H1 (cell line): ENCODE measurements at regions not wholly inside any gene's neighbourhood (a gene's known extent, or its start where the extent isn't known, plus 50 kb on each side); places are given as distances from the start of the nearest gene placed in this dataset.

Experiments used
- CTCF ChIA-PET: fragments of 300-600 bp; sonication (Branson Sonifier 250); formaldehyde crosslinking; loops from one replicate; lab custom pipeline; 2021; ENCODE audit not compliant: partially characterized antibody; lab: Charles Lee
- POLR2A ChIA-PET: fragments of 300-600 bp; sonication (Branson Sonifier 250); formaldehyde crosslinking; loops from one replicate; lab custom pipeline; 2021; ENCODE audit warnings: inconsistent platforms; ENCODE audit not compliant: partially characterized antibody; lab: Charles Lee
- DNase-seq, 2 experiments: peaks; one replicate each; pipeline versions ENCODE4 v3.0.0 to v3.0.0-alpha.2; 2010 to 2022; ENCODE audit warnings: low spot score in 2 of 2, low read depth in 1 of 2, mixed read lengths in 1 of 2
- FAIRE-seq: peaks from 2 replicates; lab custom pipeline; 2011; peaks lifted over from hg19 to GRCh38; lab: Jason Lieb, UNC
- H2AFZ ChIP-seq: 2 replicates; pipeline ENCODE4 v1.8.1; 2012; ENCODE audit warnings: low read length, inconsistent platforms
- H2AK5ac ChIP-seq: 2 replicates; pipeline ENCODE4 v1.6.1; 2013; ENCODE audit warnings: low read depth, low read length
- H2BK120ac ChIP-seq: replicated peaks from 2 replicates; pipeline ENCODE3; 2013; ENCODE audit warnings: low read depth, low read length, inconsistent platforms
- H2BK12ac ChIP-seq: 2 replicates; pipeline ENCODE4 v1.6.1; 2013; ENCODE audit warnings: low read depth, low read length
- H2BK15ac ChIP-seq: 2 replicates; pipeline ENCODE4 v1.6.1; 2013; ENCODE audit warnings: low read length
- H2BK20ac ChIP-seq: 2 replicates; pipeline ENCODE4 v1.6.1; 2013; ENCODE audit warnings: low read length
- H2BK5ac ChIP-seq: 2 replicates; pipeline ENCODE4 v1.6.1; 2013; ENCODE audit warnings: low read depth, low read length
- H3K14ac ChIP-seq: 2 replicates; pipeline ENCODE4 v1.6.1; 2013; ENCODE audit warnings: inconsistent platforms; ENCODE audit not compliant: insufficient read length
- H3K18ac ChIP-seq: 2 replicates; pipeline ENCODE4 v1.6.1; 2013; ENCODE audit warnings: low read length; ENCODE audit errors: extremely low read depth
- H3K23ac ChIP-seq: 2 replicates; pipeline ENCODE4 v1.6.1; 2013; ENCODE audit warnings: inconsistent platforms; ENCODE audit not compliant: insufficient read length
- H3K23me2 ChIP-seq: 2 replicates; pipeline ENCODE4 v1.6.1; 2013; ENCODE audit warnings: low read depth, low read length
- H3K27ac ChIP-seq: 2 replicates; pipeline ENCODE4 v1.6.1; 2011; ENCODE audit warnings: low read depth, low read length, inconsistent platforms
- H3K27me3 ChIP-seq, 4 experiments: replicated peaks in 1 of 4; 1 replicate in 1 of 4; 2 replicates in 3 of 4; pipeline versions ENCODE4 v1.6.1 to v1.8.1; 2011 to 2013; ENCODE audit warnings: low read length in 3 of 4, mild to moderate bottlenecking in 3 of 4, inconsistent platforms in 2 of 4, mixed read lengths in 2 of 4, moderate library complexity in 1 of 4; ENCODE audit not compliant: control insufficient read depth in 3 of 4, insufficient read depth in 3 of 4; ENCODE audit errors: extremely low read depth in 1 of 4
- H3K36me3 ChIP-seq, 4 experiments: 2 replicates each; pipeline versions ENCODE4 v1.6.1 to v1.8.1; 2011 to 2013; ENCODE audit warnings: mild to moderate bottlenecking in 4 of 4, low read length in 3 of 4, moderate library complexity in 2 of 4, control low read depth in 1 of 4, inconsistent platforms in 1 of 4; ENCODE audit not compliant: insufficient read depth in 4 of 4, control insufficient read depth in 2 of 4
- H3K4ac ChIP-seq: replicated peaks from 2 replicates; pipeline ENCODE3; 2013; ENCODE audit warnings: low read length, low read depth, mixed read lengths, inconsistent platforms; ENCODE audit not compliant: insufficient read length
- H3K4me1 ChIP-seq, 4 experiments: replicated peaks in 1 of 4; 1 replicate in 1 of 4; 2 replicates in 3 of 4; pipeline versions ENCODE4 v1.6.1 to v1.8.1; 2011 to 2013; ENCODE audit warnings: low read length in 3 of 4, inconsistent platforms in 2 of 4, mixed read lengths in 1 of 4; ENCODE audit not compliant: insufficient read depth in 4 of 4, control insufficient read depth in 3 of 4
- H3K4me2 ChIP-seq, 2 experiments: 2 replicates each; pipeline versions ENCODE4 v1.6.1 to v1.8.1; 2011 to 2013; ENCODE audit warnings: low read depth in 2 of 2, low read length in 2 of 2, control low read depth in 1 of 2, inconsistent platforms in 1 of 2, mild to moderate bottlenecking in 1 of 2; ENCODE audit not compliant: insufficient read depth in 1 of 2
- H3K4me3 ChIP-seq, 4 experiments: fragments of 200-600, 300-600 bp in 1 of 4; sonication (generic), shearing (Covaris generic), sonication (Bioruptor Twin) in 1 of 4; 2 replicates each; pipeline versions ENCODE4 v1.5.1 to v1.8.1; 2011 to 2016; ENCODE audit warnings: low read length in 4 of 4, low read depth in 3 of 4, control low read depth in 2 of 4, inconsistent platforms in 2 of 4, mild to moderate bottlenecking in 2 of 4, mixed read lengths in 1 of 4, moderate library complexity in 1 of 4; ENCODE audit not compliant: insufficient read depth in 2 of 4; ENCODE audit errors: extremely low read depth in 1 of 4
- H3K56ac ChIP-seq: replicated peaks from 2 replicates; pipeline ENCODE3; 2013; ENCODE audit warnings: low read depth, mild to moderate bottlenecking, mixed read lengths, low read length, inconsistent platforms; ENCODE audit not compliant: insufficient read length
- H3K79me1 ChIP-seq: 2 replicates; pipeline ENCODE4 v1.6.1; 2013; ENCODE audit warnings: low read depth, low read length, control low read depth
- H3K79me2 ChIP-seq, 2 experiments: 2 replicates each; pipeline versions ENCODE4 v1.6.1 to v1.8.1; 2012 to 2013; ENCODE audit warnings: low read length in 2 of 2, mild to moderate bottlenecking in 2 of 2, inconsistent platforms in 1 of 2; ENCODE audit not compliant: insufficient read depth in 2 of 2, control insufficient read depth in 1 of 2
- H3K9ac ChIP-seq, 4 experiments: replicated peaks in 1 of 4; 1 replicate in 1 of 4; 2 replicates in 3 of 4; pipeline versions ENCODE4 v1.6.1 to v1.8.1; 2011 to 2013; ENCODE audit warnings: low read depth in 3 of 4, low read length in 3 of 4, control low read depth in 2 of 4, mild to moderate bottlenecking in 2 of 4, moderate library complexity in 2 of 4, inconsistent platforms in 1 of 4; ENCODE audit errors: extremely low read depth in 1 of 4
- H3K9me3 ChIP-seq, 2 experiments: 2 replicates each; pipeline versions ENCODE4 v1.6.1 to v1.8.1; 2012 to 2013; ENCODE audit warnings: mild to moderate bottlenecking in 2 of 2, moderate library complexity in 2 of 2, control low read depth in 1 of 2, inconsistent platforms in 1 of 2, low read depth in 1 of 2, low read length in 1 of 2, mixed read lengths in 1 of 2; ENCODE audit not compliant: insufficient read depth in 2 of 2
- H4K20me1 ChIP-seq, 2 experiments: replicated peaks in 1 of 2; 2 replicates each; pipeline versions ENCODE3 to v1.8.1; 2011 to 2013; ENCODE audit warnings: inconsistent platforms in 2 of 2, low read length in 2 of 2, mild to moderate bottlenecking in 1 of 2; ENCODE audit not compliant: insufficient read depth in 2 of 2, control insufficient read depth in 1 of 2
- H4K5ac ChIP-seq: 2 replicates; pipeline ENCODE4 v1.6.1; 2013; ENCODE audit warnings: low read length, low read depth, mixed read lengths, inconsistent platforms; ENCODE audit not compliant: insufficient read length
- H4K8ac ChIP-seq: 2 replicates; pipeline ENCODE4 v1.8.0; 2013; ENCODE audit warnings: mild to moderate bottlenecking, moderate library complexity, low read length, inconsistent platforms; ENCODE audit not compliant: insufficient read depth; ENCODE audit errors: extremely low read depth
- H4K91ac ChIP-seq: replicated peaks from 2 replicates; pipeline ENCODE3; 2013; ENCODE audit warnings: low read length, mixed read lengths, inconsistent platforms; ENCODE audit not compliant: insufficient read length
- BACH1 ChIP-seq: IDR thresholded peaks from 2 replicates; pipeline ENCODE4 v1.6.1; 2012; ENCODE audit warnings: low read length, improper control_type of control experiment
- BRCA1 ChIP-seq: IDR thresholded peaks from 2 replicates; pipeline ENCODE4 v1.6.1; 2012; ENCODE audit warnings: low read depth, low read length, improper control_type of control experiment
- CBX8 ChIP-seq: fragments of 300-800, 300-1000 bp; sonication (generic); IDR thresholded peaks from 2 replicates; pipeline ENCODE4 v1.7.1; 2016; ENCODE audit warnings: low read depth, low read length, borderline replicate concordance
- HDAC2 ChIP-seq, 2 experiments: fragments of 300-600 bp in 1 of 2; sonication (generic) in 1 of 2; IDR thresholded peaks; 2 replicates each; pipeline ENCODE4 v1.6.1; 2011 to 2012; ENCODE audit warnings: low read depth in 2 of 2, low read length in 2 of 2, mild to moderate bottlenecking in 2 of 2, moderate library complexity in 2 of 2, borderline replicate concordance in 1 of 2, inconsistent platforms in 1 of 2
- HDAC6 ChIP-seq: IDR thresholded peaks from one replicate; pipeline ENCODE4 v1.7.1; 2012; ENCODE audit warnings: low read depth, mild to moderate bottlenecking, inconsistent platforms, low read length, moderate library complexity
- JUN ChIP-seq: IDR thresholded peaks from 2 replicates; pipeline ENCODE4 v1.6.1; 2011; ENCODE audit warnings: low read depth, mild to moderate bottlenecking, improper control_type of control experiment, low read length
- KDM4A ChIP-seq: IDR thresholded peaks from one replicate; pipeline ENCODE4 v1.7.1; 2012; ENCODE audit warnings: low read depth, mild to moderate bottlenecking, moderate library complexity, low read length, inconsistent platforms; ENCODE audit not compliant: severe bottlenecking
- MAX ChIP-seq: IDR thresholded peaks from 2 replicates; pipeline ENCODE4 v1.6.1; 2012; ENCODE audit warnings: inconsistent platforms
- POLR2A ChIP-seq, 2 experiments: IDR thresholded peaks; 1 replicate in 1 of 2; 2 replicates in 1 of 2; pipeline ENCODE4 v1.6.1; 2011; ENCODE audit warnings: low read depth in 2 of 2, low read length in 2 of 2, mild to moderate bottlenecking in 2 of 2; ENCODE audit errors: control extremely low read depth in 1 of 2
- POU5F1 ChIP-seq: IDR thresholded peaks from 2 replicates; pipeline ENCODE4 v1.6.1; 2011; ENCODE audit warnings: low read depth, mild to moderate bottlenecking, low read length, moderate library complexity
- TAF1 ChIP-seq: IDR thresholded peaks from 2 replicates; pipeline ENCODE4 v1.6.1; 2011; ENCODE audit warnings: mild to moderate bottlenecking, low read depth, low read length
- TCF12 ChIP-seq: IDR thresholded peaks from 2 replicates; pipeline ENCODE4 v1.6.1; 2011; ENCODE audit warnings: low read depth, mild to moderate bottlenecking, low read length
- TEAD4 ChIP-seq: IDR thresholded peaks from 2 replicates; pipeline ENCODE4 v1.6.1; 2012; ENCODE audit warnings: low read depth, low read length, inconsistent platforms, mixed read lengths
- ZNF274 ChIP-seq: IDR thresholded peaks from 2 replicates; pipeline ENCODE4 v1.7.0; 2012; ENCODE audit warnings: low read length, borderline replicate concordance; ENCODE audit errors: extremely low read depth
- WGBS, 2 experiments: shearing (Covaris generic) in 1 of 2; methylation state at CpG; one replicate each; pipeline versions ENCODE4 v1.1.6 to v1.1.7; 2013 to 2015; ENCODE audit warnings: low lambda C conversion rate in 2 of 2, mixed read lengths in 2 of 2, inconsistent platforms in 1 of 2, low coverage in 1 of 2, missing lambda C conversion rate in 1 of 2; ENCODE audit not compliant: insufficient replicate concordance in 2 of 2, insufficient coverage in 1 of 2, insufficient read length in 1 of 2; ENCODE audit errors: extremely low coverage in 1 of 2, missing lambda C conversion rate in 1 of 2; 5-methylcytosine and 5-hydroxymethylcytosine counted together

GRCh38 chr10:64148607-64149006 lies 627.4 kb downstream of the REEP3 start (continued):
- TF ChIP-seq MAX: no peak

- Histone ChIP-seq H4K8ac (no peak overlapping the region), H3K56ac (no peak overlapping the region), H3K4me2 (no peak overlapping the region), H2BK12ac (no peak overlapping the region), H3K79me2 (no peaks in the 10 kb centered on the region), H2BK20ac (no peak overlapping the region), H4K5ac (no peak overlapping the region), H3K14ac (no peak overlapping the region), H3K27ac (no peak overlapping the region), H3K23ac (no peak overlapping the region), H2BK120ac (no peak overlapping the region), H2BK5ac (no peak overlapping the region), H3K79me1 (no peaks in the 10 kb centered on the region), H3K4me1 (no peaks in the 10 kb centered on the region), H3K27me3 (no peaks in the 10 kb centered on the region), H4K91ac (no peak overlapping the region), H3K9me3 (no peaks in the 10 kb centered on the region), H3K18ac (no peak overlapping the region), H2AK5ac (no peak overlapping the region), H4K20me1 (no peaks in the 10 kb centered on the region), H3K36me3 (no peaks in the 10 kb centered on the region), H3K4ac (no peak overlapping the region), H2BK15ac (no peak overlapping the region), H3K9ac (no peak overlapping the region), H3K23me2 (no peaks in the 10 kb centered on the region), H2AFZ (no peak overlapping the region), H3K4me3 (no peak overlapping the region)
- ChIA-PET CTCF (no interaction called here), POLR2A (no interaction called here)
- WGBS, 2 experiments: 83% methylated on average over 3 of the region's 3 CpGs; no CpG with 5 or more reads in 1 of the 2 experiments
- DNase-seq (no peak), FAIRE-seq (no peak)
- TF ChIP-seq TCF12 (no peak), ZNF274 (no peak), KDM4A (no peak), HDAC6 (no peak), CBX8 (no peak), HDAC2 (IDR thresholded peaks at IDR 0.05; ENCODE audit: borderline replicate concordance in 1 of 2, low read depth in 2 of 2, low read length in 2 of 2) (no peak), POU5F1 (no peak), BACH1 (no peak), POLR2A (IDR thresholded peaks at IDR 0.05; ENCODE audit: control extremely low read depth in 1 of 2, low read depth in 2 of 2, low read length in 2 of 2) (no peak), JUN (no peak), TAF1 (no peak), TEAD4 (no peak), BRCA1 (no peak)
Observed at GRCh38 chr10:64156166-64156565, 635.0 kb downstream of the REEP3 start.
